Panc1 (cell line): ENCODE measurements at regions not wholly inside any gene's neighbourhood (a gene's known extent, or its start where the extent isn't known, plus 50 kb on each side); places are given as distances from the start of the nearest gene placed in this dataset.

Experiments
- CTCF ChIP-seq: fragments of 450-650 bp; IDR thresholded peaks from 2 replicates; pipeline ENCODE4 v1.5.1; 2017; ENCODE audit warnings: mild to moderate bottlenecking
- POLR2AphosphoS5 ChIP-seq: IDR thresholded peaks from 2 replicates; pipeline ENCODE4 v1.6.1; 2012; ENCODE audit warnings: mild to moderate bottlenecking, low read depth, low read length, moderate library complexity
- SIN3A ChIP-seq: IDR thresholded peaks from 2 replicates; pipeline ENCODE4 v1.6.1; 2012; ENCODE audit warnings: low read depth, mild to moderate bottlenecking, low read length, moderate library complexity, borderline replicate concordance; ENCODE audit not compliant: insufficient read depth
- TCF7L2 ChIP-seq: IDR thresholded peaks from 2 replicates; pipeline ENCODE4 v1.6.1; 2011; ENCODE audit warnings: mild to moderate bottlenecking, low read depth, low read length, inconsistent platforms

GRCh38 chr6:153849072-153849779, 189.8 kb upstream of the OPRM1 start:
- TF ChIP-seq CTCF (no peak), POLR2AphosphoS5 (no peak), SIN3A (no peak), TCF7L2 (no peak)
